GM12875 (cell line): ENCODE measurements at regions not wholly inside any gene's neighbourhood (a gene's known extent, or its start where the extent isn't known, plus 50 kb on each side); places are given as distances from the start of the nearest gene placed in this dataset.

Experiments used
- H3K4me3 ChIP-seq: one replicate; pipeline ENCODE4 v1.5.1; 2011; ENCODE audit warnings: low read depth, low read length, control low read depth
- TF ChIP-seq, protein P1 (sequence below): IDR thresholded peaks from 2 replicates; pipeline ENCODE4 v1.5.1; 2011; ENCODE audit warnings: low read depth, mild to moderate bottlenecking, control low read depth, inconsistent platforms, low read length, moderate library complexity, borderline replicate concordance; ENCODE audit not compliant: insufficient read depth

DNA sequence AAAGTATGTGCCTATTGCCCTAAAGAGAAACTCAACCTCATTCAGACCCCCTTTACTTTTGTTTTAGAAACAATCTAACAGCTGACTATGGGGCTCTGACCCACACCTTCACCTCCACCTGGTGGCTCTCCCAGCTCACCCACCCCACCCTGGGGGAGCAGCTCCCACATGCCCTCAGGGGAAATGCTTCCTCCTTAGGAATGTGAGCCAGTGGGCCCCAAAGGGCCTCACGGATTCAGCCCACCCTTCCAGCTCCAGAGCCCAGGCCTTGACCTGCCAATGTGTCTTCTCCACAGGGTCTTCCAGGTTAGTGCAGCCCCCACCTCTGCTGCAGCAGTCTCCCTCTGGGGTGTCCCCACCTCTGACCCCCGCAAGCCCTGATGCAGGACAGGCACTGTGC, 680.1 kb upstream of the RAB6C start:
- TF ChIP-seq, protein P1, sequence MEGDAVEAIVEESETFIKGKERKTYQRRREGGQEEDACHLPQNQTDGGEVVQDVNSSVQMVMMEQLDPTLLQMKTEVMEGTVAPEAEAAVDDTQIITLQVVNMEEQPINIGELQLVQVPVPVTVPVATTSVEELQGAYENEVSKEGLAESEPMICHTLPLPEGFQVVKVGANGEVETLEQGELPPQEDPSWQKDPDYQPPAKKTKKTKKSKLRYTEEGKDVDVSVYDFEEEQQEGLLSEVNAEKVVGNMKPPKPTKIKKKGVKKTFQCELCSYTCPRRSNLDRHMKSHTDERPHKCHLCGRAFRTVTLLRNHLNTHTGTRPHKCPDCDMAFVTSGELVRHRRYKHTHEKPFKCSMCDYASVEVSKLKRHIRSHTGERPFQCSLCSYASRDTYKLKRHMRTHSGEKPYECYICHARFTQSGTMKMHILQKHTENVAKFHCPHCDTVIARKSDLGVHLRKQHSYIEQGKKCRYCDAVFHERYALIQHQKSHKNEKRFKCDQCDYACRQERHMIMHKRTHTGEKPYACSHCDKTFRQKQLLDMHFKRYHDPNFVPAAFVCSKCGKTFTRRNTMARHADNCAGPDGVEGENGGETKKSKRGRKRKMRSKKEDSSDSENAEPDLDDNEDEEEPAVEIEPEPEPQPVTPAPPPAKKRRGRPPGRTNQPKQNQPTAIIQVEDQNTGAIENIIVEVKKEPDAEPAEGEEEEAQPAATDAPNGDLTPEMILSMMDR: no peak
- no peak overlapping the region for H3K4me3 ChIP-seq

DNA sequence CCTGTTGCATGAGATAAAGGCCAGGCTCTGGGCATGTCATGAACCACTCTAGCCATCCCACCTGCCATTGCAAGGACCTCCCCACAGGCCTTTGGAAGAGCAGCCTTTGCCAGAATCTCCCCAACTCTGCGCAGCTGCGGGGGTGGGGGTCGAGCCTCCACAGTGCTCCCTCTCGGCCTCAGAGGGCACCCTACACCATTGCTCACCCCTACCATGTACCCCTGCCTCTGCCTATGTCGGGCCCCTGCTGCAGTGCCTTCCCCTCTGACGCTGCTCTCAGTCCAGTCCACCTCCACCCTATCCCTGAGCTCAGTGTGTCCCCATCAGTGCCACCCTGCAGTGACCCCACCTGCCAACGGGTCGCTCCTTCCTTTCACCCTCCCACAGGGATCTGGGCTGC, 679.7 kb upstream of the RAB6C start:
- TF ChIP-seq, protein P1: no peak

DNA sequence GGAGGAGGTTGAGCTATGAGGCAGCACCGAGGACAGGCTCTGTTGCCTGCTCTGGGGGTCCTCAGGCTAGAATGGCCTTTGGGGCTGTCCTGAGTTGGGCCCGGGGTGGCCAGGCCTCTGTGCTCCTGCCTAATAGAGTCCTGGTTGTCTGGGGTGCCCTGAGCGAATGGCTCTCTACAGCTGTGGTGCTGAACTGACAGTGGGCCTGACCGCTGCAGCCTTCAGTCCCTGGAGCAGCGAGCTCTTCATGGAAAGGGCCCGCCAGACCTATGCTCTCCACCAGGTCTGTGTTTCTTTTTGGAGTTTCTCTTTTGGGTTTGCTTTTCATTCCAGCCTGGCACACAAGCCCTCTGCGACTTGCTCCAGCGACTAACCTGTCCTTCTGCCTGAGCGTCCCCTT, 679.0 kb upstream of the RAB6C start:
- TF ChIP-seq, protein P1: no peak
- no peak overlapping the region for H3K4me3 ChIP-seq

More for the DNA sequence above, 679.7 kb upstream of the RAB6C start:
- H3K4me3 ChIP-seq: no peak overlapping the region

DNA sequence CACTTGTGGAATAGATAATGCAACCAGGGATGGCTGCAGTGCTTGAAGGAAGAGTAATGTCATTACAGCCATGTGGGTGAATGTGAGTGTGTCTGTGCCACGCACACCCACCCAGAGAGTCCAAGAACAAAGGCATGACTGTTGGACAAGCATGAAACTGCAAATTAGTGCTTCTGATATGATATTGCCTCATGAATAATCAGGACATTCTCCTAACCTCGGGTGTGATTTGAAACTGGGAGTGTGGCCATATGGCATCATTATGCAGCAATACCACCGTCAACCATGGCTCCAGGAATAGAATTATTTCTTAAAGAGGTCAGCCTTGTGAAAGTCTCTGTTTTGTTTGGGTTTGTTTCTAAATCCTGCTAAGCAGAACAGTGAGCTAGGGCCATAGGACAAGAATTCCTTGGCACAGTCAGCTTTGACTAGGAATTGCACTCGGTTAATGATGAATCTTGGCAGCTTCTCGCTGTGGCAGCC, 678.0 kb upstream of the RAB6C start:
- no peak overlapping the region for H3K4me3 ChIP-seq
- TF ChIP-seq, protein P1: no peak

DNA sequence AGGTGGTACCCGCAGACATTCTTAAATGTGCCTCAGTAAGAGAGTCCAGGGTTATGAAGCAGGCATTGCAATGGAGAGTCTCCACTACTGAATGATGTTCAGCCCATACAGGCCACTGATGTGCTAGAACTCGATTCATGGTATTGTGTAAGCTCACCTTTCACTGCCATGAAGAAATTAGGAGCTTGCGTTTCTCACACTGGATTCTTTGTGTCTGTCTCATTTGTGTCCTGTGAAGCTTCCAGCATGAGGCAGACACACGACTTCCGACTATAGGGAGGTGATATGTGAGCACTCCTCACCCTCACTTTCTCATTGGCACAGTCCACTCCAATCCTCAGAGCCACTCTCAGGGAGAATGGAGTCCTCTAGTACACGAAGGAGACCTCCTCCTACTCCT, 677.4 kb upstream of the RAB6C start:
- H3K4me3 ChIP-seq: no peak overlapping the region
- TF ChIP-seq, protein P1: no peak

DNA sequence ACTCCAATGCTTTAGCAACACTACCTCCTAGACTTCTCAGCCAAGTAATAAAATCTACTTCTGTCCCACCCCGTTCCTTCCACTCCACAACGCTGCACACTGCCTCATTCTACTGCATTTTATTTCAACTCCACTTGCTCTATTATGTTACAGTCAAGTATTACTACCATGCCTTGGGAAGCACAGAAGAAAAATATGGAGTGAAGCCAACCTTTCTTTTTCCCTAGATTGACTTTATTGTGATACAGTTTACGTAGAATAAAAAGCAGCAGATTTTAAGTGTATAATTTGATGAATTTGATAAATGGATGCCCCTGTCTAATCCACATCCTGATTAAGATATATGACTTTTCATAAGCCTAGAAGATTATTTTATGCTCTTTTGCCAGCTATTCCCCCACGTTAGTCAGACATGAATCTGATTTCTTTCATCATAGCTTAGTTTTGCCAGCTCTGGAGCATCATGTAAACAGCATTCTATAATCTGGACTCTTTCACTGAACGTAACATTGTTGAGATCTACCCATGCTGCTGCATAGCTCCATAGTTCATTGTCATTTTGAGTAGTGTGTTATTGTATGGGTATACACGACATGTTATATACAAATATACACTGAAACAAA, 676.8 kb upstream of the RAB6C start:
- TF ChIP-seq, protein P1: no peak
- no peak overlapping the region for H3K4me3 ChIP-seq

DNA sequence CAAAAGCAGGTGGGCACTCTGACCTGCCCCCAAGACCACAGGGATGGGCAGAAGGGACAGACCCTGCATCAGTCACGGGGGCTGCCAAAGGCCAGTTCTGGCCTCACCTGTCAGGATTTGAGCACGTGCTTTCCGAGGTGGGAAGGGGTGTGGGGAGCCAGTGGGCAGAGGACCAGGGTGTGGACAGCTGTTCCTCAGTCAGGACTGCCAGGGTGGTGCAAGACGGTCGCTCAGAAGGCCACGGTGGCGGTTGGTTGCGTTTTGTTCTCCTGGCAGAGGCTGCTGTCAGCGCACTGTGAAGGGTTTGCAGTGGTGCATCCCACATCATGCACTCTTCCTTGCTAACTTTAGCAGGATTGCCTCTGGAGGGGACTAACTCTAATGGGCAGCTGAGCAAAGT, 665.3 kb upstream of the RAB6C start:
- TF ChIP-seq, protein P1: no peak
- no peak overlapping the region for H3K4me3 ChIP-seq
